ENCODE measurements at regions not wholly inside any gene's neighbourhood (a gene's known extent, or its start where the extent isn't known, plus 50 kb on each side); places are given as distances from the start of the nearest gene placed in this dataset.

DNA sequence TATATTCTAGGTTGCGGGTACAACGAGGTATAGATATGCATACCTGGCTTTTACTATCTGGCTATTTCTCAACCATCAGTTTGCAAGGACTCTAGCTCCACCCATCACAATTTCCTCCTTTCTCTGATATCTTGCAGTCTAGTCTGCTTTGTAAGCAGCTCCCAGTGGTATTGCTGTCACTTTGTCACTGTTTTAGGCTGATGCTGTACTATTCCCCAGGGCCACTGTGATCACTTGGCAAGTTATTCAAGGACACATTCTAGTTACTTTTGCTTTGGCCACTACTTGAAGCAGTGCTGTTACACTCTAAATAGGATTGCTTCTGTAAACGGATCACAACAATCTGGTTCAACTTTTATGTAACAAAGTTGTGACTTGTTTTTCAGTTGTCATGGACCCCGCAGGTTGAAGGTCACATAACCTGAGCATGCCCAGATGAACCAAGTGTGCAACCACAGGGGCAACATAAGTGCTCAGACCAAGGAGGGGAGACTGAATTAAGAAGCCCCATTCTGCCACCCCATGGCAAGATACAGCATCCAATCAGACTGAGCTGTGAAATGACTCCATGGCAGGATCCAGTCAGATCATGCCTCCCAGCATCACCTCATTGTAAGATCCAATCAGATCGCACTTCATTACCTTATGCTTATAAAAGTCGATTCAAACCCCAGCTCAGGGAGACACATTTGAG lies 588.4 kb upstream of the CITED2 start:
- no peaks in the 10 kb centered on the region for H4K20me1 ChIP-seq (ENCODE audit: insufficient read depth)
- H3K27me3 ChIP-seq (ENCODE audit: insufficient read depth, low read depth, low read length), result no peaks in the 10 kb centered on the region
- no peak overlapping the region for H3K4me2 ChIP-seq (ENCODE audit: low read length)
- H3K79me2 ChIP-seq (replicated peaks; ENCODE audit: insufficient read depth, low read length), result no peaks in the 10 kb centered on the region
- H3K27ac ChIP-seq (ENCODE audit: low read length), result no peak overlapping the region
- no peak overlapping the region for H3K4me3 ChIP-seq (ENCODE audit: low read length)
- no peaks in the 10 kb centered on the region for H3F3A ChIP-seq (ENCODE audit: insufficient read depth, low read length, poor library complexity, severe bottlenecking)
- no peak overlapping the region for H3K9ac ChIP-seq (ENCODE audit: low read length)
- no peak overlapping the region for H2AFZ ChIP-seq (ENCODE audit: low read depth, low read length)
- no peaks in the 10 kb centered on the region for H3K36me3 ChIP-seq (ENCODE audit: insufficient read depth, low read length)
- H3K9me3 ChIP-seq (ENCODE audit: low read length), result no peaks in the 10 kb centered on the region
- TF ChIP-seq POLR2AphosphoS5 (IDR thresholded peaks at IDR 0.05) (no peak), RAD21 (conservative IDR thresholded peaks at IDR 0.05) (no peak), TAF1 (IDR thresholded peaks at IDR 0.05; ENCODE audit: low read depth) (no peak), EZH2 (IDR thresholded peaks at IDR 0.05; ENCODE audit: borderline replicate concordance, insufficient read depth, low read length, poor library complexity, severe bottlenecking) (no peak), MXI1 (conservative IDR thresholded peaks at IDR 0.05; ENCODE audit: poor library complexity, severe bottlenecking) (no peak), EP300 (conservative IDR thresholded peaks at IDR 0.05; ENCODE audit: poor library complexity, severe bottlenecking) (no peak), SMC3 (conservative IDR thresholded peaks at IDR 0.05; ENCODE audit: poor library complexity) (no peak)
- TF ChIP-seq, protein P1, sequence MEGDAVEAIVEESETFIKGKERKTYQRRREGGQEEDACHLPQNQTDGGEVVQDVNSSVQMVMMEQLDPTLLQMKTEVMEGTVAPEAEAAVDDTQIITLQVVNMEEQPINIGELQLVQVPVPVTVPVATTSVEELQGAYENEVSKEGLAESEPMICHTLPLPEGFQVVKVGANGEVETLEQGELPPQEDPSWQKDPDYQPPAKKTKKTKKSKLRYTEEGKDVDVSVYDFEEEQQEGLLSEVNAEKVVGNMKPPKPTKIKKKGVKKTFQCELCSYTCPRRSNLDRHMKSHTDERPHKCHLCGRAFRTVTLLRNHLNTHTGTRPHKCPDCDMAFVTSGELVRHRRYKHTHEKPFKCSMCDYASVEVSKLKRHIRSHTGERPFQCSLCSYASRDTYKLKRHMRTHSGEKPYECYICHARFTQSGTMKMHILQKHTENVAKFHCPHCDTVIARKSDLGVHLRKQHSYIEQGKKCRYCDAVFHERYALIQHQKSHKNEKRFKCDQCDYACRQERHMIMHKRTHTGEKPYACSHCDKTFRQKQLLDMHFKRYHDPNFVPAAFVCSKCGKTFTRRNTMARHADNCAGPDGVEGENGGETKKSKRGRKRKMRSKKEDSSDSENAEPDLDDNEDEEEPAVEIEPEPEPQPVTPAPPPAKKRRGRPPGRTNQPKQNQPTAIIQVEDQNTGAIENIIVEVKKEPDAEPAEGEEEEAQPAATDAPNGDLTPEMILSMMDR (IDR thresholded peaks at IDR 0.05; ENCODE audit: poor library complexity, severe bottlenecking), result no peak
- TF ChIP-seq, protein P2, sequence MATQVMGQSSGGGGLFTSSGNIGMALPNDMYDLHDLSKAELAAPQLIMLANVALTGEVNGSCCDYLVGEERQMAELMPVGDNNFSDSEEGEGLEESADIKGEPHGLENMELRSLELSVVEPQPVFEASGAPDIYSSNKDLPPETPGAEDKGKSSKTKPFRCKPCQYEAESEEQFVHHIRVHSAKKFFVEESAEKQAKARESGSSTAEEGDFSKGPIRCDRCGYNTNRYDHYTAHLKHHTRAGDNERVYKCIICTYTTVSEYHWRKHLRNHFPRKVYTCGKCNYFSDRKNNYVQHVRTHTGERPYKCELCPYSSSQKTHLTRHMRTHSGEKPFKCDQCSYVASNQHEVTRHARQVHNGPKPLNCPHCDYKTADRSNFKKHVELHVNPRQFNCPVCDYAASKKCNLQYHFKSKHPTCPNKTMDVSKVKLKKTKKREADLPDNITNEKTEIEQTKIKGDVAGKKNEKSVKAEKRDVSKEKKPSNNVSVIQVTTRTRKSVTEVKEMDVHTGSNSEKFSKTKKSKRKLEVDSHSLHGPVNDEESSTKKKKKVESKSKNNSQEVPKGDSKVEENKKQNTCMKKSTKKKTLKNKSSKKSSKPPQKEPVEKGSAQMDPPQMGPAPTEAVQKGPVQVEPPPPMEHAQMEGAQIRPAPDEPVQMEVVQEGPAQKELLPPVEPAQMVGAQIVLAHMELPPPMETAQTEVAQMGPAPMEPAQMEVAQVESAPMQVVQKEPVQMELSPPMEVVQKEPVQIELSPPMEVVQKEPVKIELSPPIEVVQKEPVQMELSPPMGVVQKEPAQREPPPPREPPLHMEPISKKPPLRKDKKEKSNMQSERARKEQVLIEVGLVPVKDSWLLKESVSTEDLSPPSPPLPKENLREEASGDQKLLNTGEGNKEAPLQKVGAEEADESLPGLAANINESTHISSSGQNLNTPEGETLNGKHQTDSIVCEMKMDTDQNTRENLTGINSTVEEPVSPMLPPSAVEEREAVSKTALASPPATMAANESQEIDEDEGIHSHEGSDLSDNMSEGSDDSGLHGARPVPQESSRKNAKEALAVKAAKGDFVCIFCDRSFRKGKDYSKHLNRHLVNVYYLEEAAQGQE (IDR thresholded peaks at IDR 0.05; ENCODE audit: borderline replicate concordance), result no peak
- no peaks in the 10 kb centered on the region for H3K9me2 ChIP-seq (ENCODE audit: insufficient read depth, low read length)

DNA sequence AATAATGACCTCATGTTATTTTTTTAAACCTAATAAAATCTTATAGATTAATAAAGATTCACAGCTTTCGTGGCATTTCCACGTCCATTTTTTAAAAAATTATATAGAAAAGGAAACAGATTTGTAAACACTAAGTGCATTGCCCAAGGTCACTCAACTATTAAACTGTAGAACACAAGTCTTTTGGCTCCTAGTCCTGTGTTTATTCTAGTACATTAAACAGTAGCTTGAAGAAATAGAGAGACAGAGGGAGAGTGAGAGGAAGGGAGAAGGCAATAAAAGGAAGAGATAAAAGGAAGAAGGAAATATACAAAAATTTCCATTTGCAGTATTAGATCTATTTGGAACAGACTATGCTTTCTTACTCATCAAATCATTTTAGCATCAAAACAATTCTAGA lies 586.7 kb upstream of the CITED2 start:
- Histone ChIP-seq H3K9me3 (ENCODE audit: low read length) (no peaks in the 10 kb centered on the region), H3K9me2 (ENCODE audit: insufficient read depth, low read length) (no peaks in the 10 kb centered on the region), H2AFZ (ENCODE audit: low read depth, low read length) (no peak overlapping the region), H3K36me3 (ENCODE audit: insufficient read depth, low read length) (no peaks in the 10 kb centered on the region), H3K27me3 (ENCODE audit: insufficient read depth, low read depth, low read length) (no peaks in the 10 kb centered on the region), H3K4me3 (ENCODE audit: low read length) (no peak overlapping the region), H3K27ac (ENCODE audit: low read length) (no peak overlapping the region), H3K4me2 (ENCODE audit: low read length) (no peak overlapping the region), H3F3A (ENCODE audit: insufficient read depth, low read length, poor library complexity, severe bottlenecking) (no peaks in the 10 kb centered on the region), H3K79me2 (replicated peaks; ENCODE audit: insufficient read depth, low read length) (no peaks in the 10 kb centered on the region), H3K9ac (ENCODE audit: low read length) (no peak overlapping the region), H4K20me1 (ENCODE audit: insufficient read depth) (no peaks in the 10 kb centered on the region)
- TF ChIP-seq POLR2AphosphoS5 (IDR thresholded peaks at IDR 0.05), result no peak
- no peak for TF ChIP-seq MXI1 (conservative IDR thresholded peaks at IDR 0.05; ENCODE audit: poor library complexity, severe bottlenecking)

Data from neural cell (in vitro differentiated cells).